ACC112 (cell line): ENCODE measurements at regions not wholly inside any gene's neighbourhood (a gene's known extent, or its start where the extent isn't known, plus 50 kb on each side); places are given as distances from the start of the nearest gene placed in this dataset.

Experiments used
- H2AFZ ChIP-seq: fragments of 200-600 bp; sonication (generic); one replicate; pipeline ENCODE4 v1.6.0; 2017; ENCODE audit warnings: antibody characterized with exemption, low read length; ENCODE audit not compliant: unreplicated experiment
- H3K27ac ChIP-seq: fragments of 200-600 bp; sonication (generic); 2 replicates; pipeline ENCODE4 v1.5.1; 2014; ENCODE audit warnings: low read depth, mild to moderate bottlenecking, antibody characterized with exemption, low read length, moderate library complexity
- H3K27me3 ChIP-seq: fragments of 200-600 bp; sonication (generic); 2 replicates; pipeline ENCODE4 v1.6.1; 2014; ENCODE audit warnings: mild to moderate bottlenecking, antibody characterized with exemption, low read length, moderate library complexity, mixed read lengths; ENCODE audit not compliant: insufficient read depth
- H3K36me3 ChIP-seq: fragments of 200-600 bp; sonication (generic); 2 replicates; pipeline ENCODE4 v1.6.1; 2016; ENCODE audit warnings: mild to moderate bottlenecking, antibody characterized with exemption, low read length, moderate library complexity, mixed read lengths; ENCODE audit not compliant: insufficient read depth
- H3K4me1 ChIP-seq: fragments of 200-600 bp; sonication (generic); one replicate; pipeline ENCODE4 v1.6.1; 2016; ENCODE audit warnings: low read length, mixed read lengths; ENCODE audit not compliant: insufficient read depth, unreplicated experiment, control insufficient read depth
- H3K4me3 ChIP-seq: fragments of 200-600 bp; sonication (generic); 2 replicates; pipeline ENCODE4 v1.5.1; 2014; ENCODE audit warnings: mild to moderate bottlenecking, low read depth, low read length
- H3K79me2 ChIP-seq: fragments of 200-600 bp; sonication (generic); one replicate; pipeline ENCODE4 v1.6.0; 2016; ENCODE audit warnings: low read length; ENCODE audit not compliant: control insufficient read depth, unreplicated experiment, insufficient read depth

DNA sequence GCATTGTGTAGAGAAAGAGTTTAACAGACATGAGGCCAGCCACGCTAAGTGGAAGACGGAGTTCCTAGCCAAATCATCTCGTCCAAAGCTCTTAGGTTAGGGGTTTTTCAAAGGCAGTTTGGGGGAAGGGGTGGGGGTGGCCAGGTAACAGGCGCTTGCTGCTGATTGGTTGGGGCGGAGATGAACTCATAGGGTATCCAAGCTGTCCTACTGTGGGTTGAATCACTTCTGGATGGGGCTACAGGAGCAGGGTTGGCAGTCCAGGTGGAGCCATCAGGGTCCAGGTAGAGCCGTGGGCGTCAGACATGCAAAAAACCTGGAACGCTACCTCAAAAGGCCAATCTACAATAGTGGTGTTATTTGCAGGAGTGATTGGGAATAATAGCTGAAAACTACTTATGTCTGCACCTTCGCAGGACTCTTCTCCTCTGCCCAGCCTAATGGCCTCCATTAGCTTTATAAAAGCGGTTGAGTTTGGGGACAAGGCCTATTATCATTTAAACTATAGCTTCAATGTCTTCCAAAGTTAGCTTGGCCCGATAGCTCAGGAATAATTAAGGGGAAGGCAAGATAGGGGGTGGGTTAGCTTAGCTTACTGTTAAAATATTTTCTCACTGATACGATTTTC lies 579.6 kb downstream of the NLGN4X start:
- no peaks in the 10 kb centered on the region for H3K79me2 ChIP-seq
- no peak overlapping the region for H3K4me3 ChIP-seq
- H3K27ac ChIP-seq: no peak overlapping the region
- H2AFZ ChIP-seq: no peak overlapping the region
- H3K4me1 ChIP-seq: no peaks in the 10 kb centered on the region
- H3K27me3 ChIP-seq: no peaks in the 10 kb centered on the region
- H3K36me3 ChIP-seq: no peaks in the 10 kb centered on the region

DNA sequence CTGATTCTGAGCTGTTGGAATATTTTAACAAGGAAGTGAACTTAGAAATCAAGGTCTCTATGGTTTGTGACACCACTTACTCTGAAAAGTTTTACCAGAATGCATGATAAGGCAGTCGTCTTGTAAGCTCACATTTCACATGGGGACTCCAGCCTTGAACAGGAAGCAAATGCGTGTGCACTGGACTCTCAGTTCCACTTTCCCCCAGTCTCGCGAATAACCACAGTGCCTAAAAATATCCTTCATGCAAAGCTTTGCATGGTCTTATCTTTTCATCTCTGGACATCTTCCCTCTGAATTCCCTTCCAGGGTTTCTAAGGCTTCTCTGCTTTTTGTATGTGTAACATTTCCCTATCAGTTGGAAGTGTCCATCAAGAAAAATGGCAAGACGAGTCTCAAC lies 581.8 kb downstream of the NLGN4X start:
- Histone ChIP-seq H3K27me3 (no peaks in the 10 kb centered on the region), H2AFZ (no peak overlapping the region), H3K36me3 (no peaks in the 10 kb centered on the region), H3K4me3 (no peak overlapping the region), H3K27ac (no peak overlapping the region), H3K4me1 (no peaks in the 10 kb centered on the region), H3K79me2 (no peaks in the 10 kb centered on the region)

DNA sequence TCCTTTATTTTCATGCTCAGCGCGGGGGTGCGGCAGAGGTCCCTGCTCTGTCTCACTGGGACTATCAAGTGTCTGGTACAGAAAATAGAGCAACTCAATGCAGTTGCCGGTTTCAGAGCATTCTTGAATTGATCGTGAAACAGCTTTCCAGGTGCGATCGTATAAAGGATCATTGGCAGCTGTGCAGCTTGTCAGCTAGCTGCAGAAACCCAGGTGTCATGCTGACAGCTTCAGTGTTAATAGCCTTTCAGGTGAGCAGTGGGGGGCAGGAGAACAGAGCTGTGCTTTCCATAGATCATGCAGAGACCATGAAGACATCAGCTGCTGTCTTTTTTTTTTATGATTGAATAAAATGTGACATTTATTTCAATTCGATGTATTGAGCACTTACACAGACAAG lies 583.9 kb downstream of the NLGN4X start:
- Histone ChIP-seq H3K4me1 (no peaks in the 10 kb centered on the region), H3K79me2 (no peaks in the 10 kb centered on the region), H3K36me3 (no peaks in the 10 kb centered on the region), H2AFZ (no peak overlapping the region), H3K27me3 (no peaks in the 10 kb centered on the region), H3K27ac (no peak overlapping the region), H3K4me3 (no peak overlapping the region)

DNA sequence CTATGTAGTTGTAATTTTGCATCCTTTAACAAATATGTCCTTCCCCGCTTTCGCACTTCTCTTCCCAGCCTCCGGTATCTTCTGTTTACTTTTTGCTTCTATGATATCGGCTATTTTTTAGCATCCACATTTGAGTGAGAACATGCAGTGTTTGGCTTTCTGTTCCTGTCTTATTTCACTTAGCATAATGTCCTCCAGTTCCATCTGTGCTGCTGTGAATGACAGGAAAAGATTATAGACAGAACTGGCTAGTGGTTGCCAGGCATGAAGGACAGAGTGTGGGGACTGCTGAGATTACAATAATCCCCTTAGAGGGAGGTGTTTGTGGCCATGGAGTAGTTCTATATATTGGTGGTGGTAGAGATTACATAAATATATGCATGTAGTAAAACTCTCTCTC lies 588.6 kb downstream of the NLGN4X start:
- Histone ChIP-seq H3K4me3 (no peak overlapping the region), H3K79me2 (no peaks in the 10 kb centered on the region), H3K4me1 (no peaks in the 10 kb centered on the region), H3K27me3 (no peaks in the 10 kb centered on the region), H3K36me3 (no peaks in the 10 kb centered on the region), H2AFZ (no peak overlapping the region), H3K27ac (no peak overlapping the region)

DNA sequence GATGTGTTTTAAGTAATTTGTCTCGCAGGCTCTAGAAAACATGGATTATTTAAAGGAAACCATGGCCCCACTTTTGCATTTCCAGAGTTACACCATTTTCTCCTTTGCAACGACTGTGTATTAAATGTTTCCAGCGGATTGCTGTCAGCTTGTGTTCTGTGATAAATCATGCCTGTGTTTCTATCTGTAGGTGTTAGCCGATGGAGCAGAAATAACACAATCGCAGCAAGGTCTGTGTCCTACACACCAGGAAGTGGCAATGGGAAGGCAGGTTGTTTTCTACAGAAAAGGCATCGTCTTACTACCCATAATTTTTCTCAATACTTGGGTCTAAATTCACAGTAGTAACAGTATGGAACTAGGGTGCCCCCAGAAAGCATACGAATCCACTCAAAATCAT lies 590.1 kb downstream of the NLGN4X start:
- Histone ChIP-seq H3K27me3 (no peaks in the 10 kb centered on the region), H3K4me3 (no peak overlapping the region), H3K79me2 (no peaks in the 10 kb centered on the region), H3K36me3 (no peaks in the 10 kb centered on the region), H3K4me1 (no peaks in the 10 kb centered on the region), H3K27ac (no peak overlapping the region), H2AFZ (no peak overlapping the region)

DNA sequence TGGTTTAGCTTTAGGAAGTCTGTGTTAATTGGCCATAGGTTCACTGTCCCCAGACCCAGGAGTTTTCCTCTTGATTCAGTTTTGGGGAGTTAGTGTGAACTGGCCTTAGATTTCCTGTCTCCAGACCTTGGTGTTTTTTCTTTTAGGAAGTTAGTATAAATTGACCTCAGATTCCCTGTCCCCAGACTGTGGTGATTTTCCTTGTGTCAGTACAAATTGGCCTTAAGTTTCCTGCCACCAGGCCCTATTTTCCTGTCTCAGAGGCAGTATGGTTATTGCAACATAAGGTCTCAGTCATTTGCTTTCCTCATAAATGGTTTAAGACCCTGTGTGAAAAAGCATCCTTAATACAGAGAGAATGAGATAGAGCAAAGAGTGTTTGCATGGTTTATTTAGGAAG lies 595.8 kb downstream of the NLGN4X start:
- Histone ChIP-seq H3K36me3 (no peaks in the 10 kb centered on the region), H3K79me2 (no peaks in the 10 kb centered on the region), H2AFZ (no peak overlapping the region), H3K4me3 (no peak overlapping the region), H3K27ac (no peak overlapping the region), H3K27me3 (no peaks in the 10 kb centered on the region), H3K4me1 (no peaks in the 10 kb centered on the region)

DNA sequence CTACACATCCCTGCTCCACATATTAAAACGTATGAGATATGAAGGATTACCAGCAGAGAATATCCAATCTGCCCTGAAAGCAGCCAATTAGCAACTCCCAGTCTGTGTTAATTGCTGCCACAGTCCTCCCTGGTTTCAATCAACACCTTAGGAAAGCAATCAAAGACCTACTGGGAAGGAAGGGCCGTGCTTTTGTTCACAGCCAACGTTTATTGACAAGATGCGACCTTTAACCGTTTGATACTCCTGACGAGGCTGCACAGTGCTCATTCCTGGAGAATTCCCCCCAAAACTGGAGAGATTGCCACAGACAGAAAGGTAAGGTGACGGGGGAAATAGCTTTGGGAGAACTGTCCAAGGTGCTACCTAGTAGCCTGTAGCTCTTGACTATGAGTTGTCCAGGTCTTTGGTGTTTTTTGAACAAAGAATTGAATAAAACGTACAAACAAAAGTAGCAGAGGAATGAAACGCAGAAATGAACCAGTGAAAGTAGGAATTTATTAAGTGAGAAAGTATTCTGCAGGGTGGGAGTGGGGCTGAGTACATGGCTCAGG lies 596.5 kb downstream of the NLGN4X start:
- no peaks in the 10 kb centered on the region for H3K27me3 ChIP-seq
- no peak overlapping the region for H2AFZ ChIP-seq
- H3K79me2 ChIP-seq: no peaks in the 10 kb centered on the region
- no peak overlapping the region for H3K4me3 ChIP-seq
- H3K36me3 ChIP-seq: no peaks in the 10 kb centered on the region
- no peak overlapping the region for H3K27ac ChIP-seq
- H3K4me1 ChIP-seq: no peaks in the 10 kb centered on the region

DNA sequence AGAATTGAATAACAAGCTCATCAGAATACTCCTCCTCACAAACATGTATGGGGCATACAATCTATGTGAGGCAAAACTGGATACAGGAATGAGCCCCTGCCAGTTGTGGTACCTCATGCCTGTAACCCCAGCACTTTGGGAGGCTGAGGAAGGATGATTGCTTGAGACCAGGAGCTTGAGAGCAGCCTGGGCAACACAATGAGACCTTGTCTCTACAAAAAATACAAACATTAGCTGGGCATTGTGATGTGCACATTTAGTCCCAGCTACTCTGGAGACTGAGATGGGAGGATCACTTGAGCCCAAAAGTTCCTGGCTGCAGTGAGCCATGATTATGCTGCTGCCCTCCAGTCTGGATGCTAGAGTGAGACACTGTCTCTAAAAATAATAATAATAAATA lies 611.0 kb downstream of the NLGN4X start:
- Histone ChIP-seq H3K27ac (no peak overlapping the region), H3K4me3 (no peak overlapping the region), H3K36me3 (no peaks in the 10 kb centered on the region), H3K27me3 (no peaks in the 10 kb centered on the region), H2AFZ (no peak overlapping the region), H3K4me1 (no peaks in the 10 kb centered on the region), H3K79me2 (no peaks in the 10 kb centered on the region)

DNA sequence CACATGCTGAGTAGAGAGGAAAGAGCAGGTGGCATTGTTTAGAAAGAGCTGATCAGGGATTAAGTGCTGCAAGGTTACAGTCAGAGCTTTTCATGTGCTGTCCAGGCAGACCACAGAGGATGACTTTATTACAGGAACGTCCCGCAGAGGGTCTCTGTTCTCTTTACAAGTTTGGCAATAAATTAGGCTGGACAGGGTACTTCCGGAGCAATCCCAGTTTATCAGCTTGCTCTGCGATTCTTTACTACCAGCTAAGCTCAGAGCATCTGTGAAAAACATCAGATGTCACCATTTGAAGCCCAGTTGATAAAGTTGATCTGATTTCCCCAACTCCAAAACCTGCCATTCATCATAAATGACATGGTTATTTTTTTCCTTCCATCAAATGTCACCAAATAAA lies 633.1 kb downstream of the NLGN4X start:
- Histone ChIP-seq H3K4me1 (no peaks in the 10 kb centered on the region), H2AFZ (no peak overlapping the region), H3K79me2 (no peaks in the 10 kb centered on the region), H3K27me3 (no peaks in the 10 kb centered on the region), H3K36me3 (no peaks in the 10 kb centered on the region), H3K4me3 (no peak overlapping the region), H3K27ac (no peak overlapping the region)

DNA sequence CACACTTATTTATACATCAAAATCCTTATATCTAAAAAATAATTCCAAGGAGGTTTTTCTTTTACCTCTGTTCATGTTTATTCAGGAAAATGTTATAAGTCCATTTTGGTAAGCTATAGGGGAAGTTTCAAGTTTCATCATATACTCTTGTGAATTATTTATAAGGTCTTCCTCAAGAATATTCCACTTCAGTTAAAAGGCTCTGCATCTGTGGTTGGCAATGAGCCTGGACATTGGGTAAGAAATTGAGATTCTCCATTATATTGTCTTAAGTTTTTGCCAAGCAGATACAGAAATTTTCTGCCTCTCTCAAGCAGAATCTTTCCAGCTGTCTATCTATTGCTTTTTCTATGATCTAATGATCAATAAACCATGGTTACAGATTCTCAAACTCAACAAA lies 641.9 kb downstream of the NLGN4X start:
- no peaks in the 10 kb centered on the region for H3K79me2 ChIP-seq
- no peak overlapping the region for H3K4me3 ChIP-seq

DNA sequence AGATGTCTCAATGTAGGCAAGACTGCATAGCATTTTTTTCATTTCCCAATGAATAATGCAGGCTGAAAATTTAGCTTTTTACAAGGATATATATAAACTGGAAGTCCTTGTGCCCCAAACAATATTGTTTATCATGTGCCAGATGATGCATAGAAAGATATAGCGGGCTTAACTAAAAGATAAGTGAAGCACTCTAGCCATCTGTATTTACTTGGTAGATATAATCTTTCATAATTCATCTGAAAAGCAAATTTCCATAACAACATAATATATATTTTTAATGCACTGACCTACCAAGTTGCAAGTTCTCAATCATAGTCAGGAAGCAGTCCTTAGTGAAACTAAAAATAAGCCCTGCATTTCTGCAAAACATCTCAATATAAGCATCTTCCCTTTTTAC lies 653.3 kb downstream of the NLGN4X start:
- Histone ChIP-seq H2AFZ (no peak overlapping the region), H3K79me2 (no peaks in the 10 kb centered on the region), H3K27me3 (no peaks in the 10 kb centered on the region), H3K27ac (no peak overlapping the region), H3K4me3 (no peak overlapping the region), H3K4me1 (no peaks in the 10 kb centered on the region), H3K36me3 (no peaks in the 10 kb centered on the region)

More for the DNA sequence above, 641.9 kb downstream of the NLGN4X start:
- Histone ChIP-seq H3K27ac (no peak overlapping the region), H3K36me3 (no peaks in the 10 kb centered on the region), H3K27me3 (no peaks in the 10 kb centered on the region), H2AFZ (no peak overlapping the region), H3K4me1 (no peaks in the 10 kb centered on the region)
